Mammary epithelial cell (primary cell): ENCODE measurements at regions not wholly inside any gene's neighbourhood (a gene's known extent, or its start where the extent isn't known, plus 50 kb on each side); places are given as distances from the start of the nearest gene placed in this dataset.
"Not testable (repeated sequence)": the region's sequence is repeated elsewhere in the genome, so short reads cannot be mapped to it uniquely, and the experiment has no call there.

Experiments
- CTCF ChIP-seq, 2 donors: IDR thresholded peaks in 1 of 2; conservative IDR thresholded peaks in 1 of 2; 2 replicates each; pipeline ENCODE4 v1.5.1; 2011 to 2012; ENCODE audit warnings: inconsistent platforms in 2 of 2, low read length in 2 of 2, mild to moderate bottlenecking in 2 of 2, control low read depth in 1 of 2, low read depth in 1 of 2; ENCODE audit not compliant: insufficient read depth in 1 of 2; ENCODE audit errors: extremely low read depth in 1 of 2
- EZH2 ChIP-seq: IDR thresholded peaks from 2 replicates; pipeline ENCODE4 v1.6.1; 2012; ENCODE audit warnings: low read length, inconsistent platforms, borderline replicate concordance

- TF ChIP-seq CTCF (conservative IDR thresholded peaks at IDR 0.05 in 1 of 2, IDR thresholded peaks at IDR 0.05 in 1 of 2; ENCODE audit: extremely low read depth in 1 of 2, insufficient read depth in 1 of 2, low read depth in 1 of 2, low read length in 2 of 2); EZH2: not testable (repeated sequence)
These were observed 235.7 kb downstream of the GOLGA6L6 start for GRCh38 chr15:20305912-20306311.
